ENCODE measurements at regions not wholly inside any gene's neighbourhood (a gene's known extent, or its start where the extent isn't known, plus 50 kb on each side); places are given as distances from the start of the nearest gene placed in this dataset.

- H3K4me1 Mint-ChIP-seq (ENCODE audit: low read depth) = peaks cover 11% of the 10 kb centered on the region
- no peaks in the 10 kb centered on the region for H3K9me3 Mint-ChIP-seq
- H3K4me3 Mint-ChIP-seq = no peak overlapping the region
Observed at GRCh38 chr2:7896940-7897487, 784.8 kb upstream of the ID2 start.

GRCh38 chr2:7899241-7899640 lies 782.6 kb upstream of the ID2 start:
- CTCF ChIA-PET = no interaction called here

More at GRCh38 chr2:7896940-7897487, 784.8 kb upstream of the ID2 start:
- no peak overlapping the region for H3K27ac Mint-ChIP-seq
- no peak for DNase-seq
- H3K36me3 Mint-ChIP-seq (ENCODE audit: low read depth) = no peaks in the 10 kb centered on the region
- peaks cover 4% of the 10 kb centered on the region for H3K27me3 Mint-ChIP-seq (ENCODE audit: low read depth)
- CTCF ChIA-PET = no interaction called here
- intact Hi-C loops (cut with micrococcal nuclease) = no loop called here

GRCh38 chr2:7899923-7900322 lies 781.9 kb upstream of the ID2 start:
- CTCF ChIA-PET = no interaction called here

More at GRCh38 chr2:7899241-7899640, 782.6 kb upstream of the ID2 start:
- Mint-ChIP-seq H3K9me3 (no peaks in the 10 kb centered on the region), H3K36me3 (ENCODE audit: low read depth) (no peaks in the 10 kb centered on the region), H3K4me3 (no peak overlapping the region), H3K27ac (no peak overlapping the region), H3K4me1 (ENCODE audit: low read depth) (peaks cover 11% of the 10 kb centered on the region), H3K27me3 (ENCODE audit: low read depth) (peaks cover 4% of the 10 kb centered on the region)
- no peak for DNase-seq
- intact Hi-C loops (cut with micrococcal nuclease) = no loop called here

GRCh38 chr2:7900593-7900992 lies 781.3 kb upstream of the ID2 start:
- Mint-ChIP-seq H3K36me3 (ENCODE audit: low read depth) (no peaks in the 10 kb centered on the region), H3K4me3 (no peak overlapping the region), H3K9me3 (no peaks in the 10 kb centered on the region), H3K4me1 (ENCODE audit: low read depth) (peaks cover 11% of the 10 kb centered on the region), H3K27me3 (ENCODE audit: low read depth) (peaks cover 4% of the 10 kb centered on the region), H3K27ac (no peak overlapping the region)
- CTCF ChIA-PET = no interaction called here
- DNase-seq = no peak
- intact Hi-C loops (cut with micrococcal nuclease) = no loop called here

More at GRCh38 chr2:7899923-7900322, 781.9 kb upstream of the ID2 start:
- intact Hi-C loops (cut with micrococcal nuclease) = no loop called here
- Mint-ChIP-seq H3K4me3 (no peak overlapping the region), H3K4me1 (ENCODE audit: low read depth) (peaks cover 11% of the 10 kb centered on the region), H3K27ac (no peak overlapping the region), H3K27me3 (ENCODE audit: low read depth) (peaks cover 4% of the 10 kb centered on the region), H3K36me3 (ENCODE audit: low read depth) (no peaks in the 10 kb centered on the region), H3K9me3 (no peaks in the 10 kb centered on the region)
- no peak for DNase-seq

- DNase-seq = no peak
- intact Hi-C loops (cut with micrococcal nuclease) = no loop called here
- CTCF ChIA-PET = no interaction called here
- H3K4me3 Mint-ChIP-seq = no peak overlapping the region
- no peak overlapping the region for H3K27ac Mint-ChIP-seq
- H3K27me3 Mint-ChIP-seq (ENCODE audit: low read depth) = peaks cover 1% of the 10 kb centered on the region
- no peaks in the 10 kb centered on the region for H3K9me3 Mint-ChIP-seq
- H3K4me1 Mint-ChIP-seq (ENCODE audit: low read depth) = peaks cover 11% of the 10 kb centered on the region
- no peaks in the 10 kb centered on the region for H3K36me3 Mint-ChIP-seq (ENCODE audit: low read depth)
Observed at GRCh38 chr2:7902251-7902765, 779.5 kb upstream of the ID2 start.

- Mint-ChIP-seq H3K27ac (no peak overlapping the region), H3K9me3 (no peaks in the 10 kb centered on the region), H3K27me3 (ENCODE audit: low read depth) (no peaks in the 10 kb centered on the region), H3K36me3 (ENCODE audit: low read depth) (no peaks in the 10 kb centered on the region), H3K4me3 (no peak overlapping the region), H3K4me1 (ENCODE audit: low read depth) (peaks cover 5% of the 10 kb centered on the region)
- intact Hi-C loops (cut with micrococcal nuclease) = no loop called here
- CTCF ChIA-PET = interaction anchor here (0.7 kb wide), 2 partner anchors 16 to 250 kb away, joined by 3 read pairs; no protein-coding TSS in a partner anchor
- DNase-seq = no peak
Observed at GRCh38 chr2:7904319-7904718, 777.5 kb upstream of the ID2 start.

- CTCF ChIA-PET = no interaction called here
- H3K27me3 Mint-ChIP-seq (ENCODE audit: low read depth) = no peaks in the 10 kb centered on the region
- H3K4me3 Mint-ChIP-seq = no peak overlapping the region
- no peak for DNase-seq
- intact Hi-C loops (cut with micrococcal nuclease) = no loop called here
- no peaks in the 10 kb centered on the region for H3K36me3 Mint-ChIP-seq (ENCODE audit: low read depth)
- H3K27ac Mint-ChIP-seq = no peak overlapping the region
- no peaks in the 10 kb centered on the region for H3K4me1 Mint-ChIP-seq (ENCODE audit: low read depth)
- no peaks in the 10 kb centered on the region for H3K9me3 Mint-ChIP-seq
Observed at GRCh38 chr2:7905756-7906155, 776.1 kb upstream of the ID2 start.

GRCh38 chr2:7906431-7906830 lies 775.4 kb upstream of the ID2 start:
- Mint-ChIP-seq H3K27ac (no peak overlapping the region), H3K4me3 (no peak overlapping the region), H3K36me3 (ENCODE audit: low read depth) (no peaks in the 10 kb centered on the region), H3K9me3 (no peaks in the 10 kb centered on the region), H3K4me1 (ENCODE audit: low read depth) (no peaks in the 10 kb centered on the region), H3K27me3 (ENCODE audit: low read depth) (no peaks in the 10 kb centered on the region)
- intact Hi-C loops (cut with micrococcal nuclease) = no loop called here
- DNase-seq = no peak
- CTCF ChIA-PET = no interaction called here

GRCh38 chr2:7907041-7907440 lies 774.8 kb upstream of the ID2 start:
- DNase-seq = no peak
- Mint-ChIP-seq H3K4me1 (ENCODE audit: low read depth) (no peaks in the 10 kb centered on the region), H3K4me3 (no peak overlapping the region), H3K27ac (no peak overlapping the region), H3K9me3 (no peaks in the 10 kb centered on the region), H3K36me3 (ENCODE audit: low read depth) (no peaks in the 10 kb centered on the region), H3K27me3 (ENCODE audit: low read depth) (no peaks in the 10 kb centered on the region)
- CTCF ChIA-PET = no interaction called here
- intact Hi-C loops (cut with micrococcal nuclease) = no loop called here

- CTCF ChIA-PET = interaction anchor here (0.6 kb wide), 1 partner anchor 390 kb away, joined by 3 read pairs; no protein-coding TSS in a partner anchor
- intact Hi-C loops (cut with micrococcal nuclease) = no loop called here
- no peak for DNase-seq
- Mint-ChIP-seq H3K36me3 (ENCODE audit: low read depth) (no peaks in the 10 kb centered on the region), H3K9me3 (no peaks in the 10 kb centered on the region), H3K27ac (no peak overlapping the region), H3K4me3 (no peak overlapping the region), H3K27me3 (ENCODE audit: low read depth) (no peaks in the 10 kb centered on the region), H3K4me1 (ENCODE audit: low read depth) (no peaks in the 10 kb centered on the region)
Observed at GRCh38 chr2:7910752-7911151, 771.1 kb upstream of the ID2 start.

- Mint-ChIP-seq H3K27me3 (ENCODE audit: low read depth) (no peaks in the 10 kb centered on the region), H3K27ac (no peak overlapping the region)
- intact Hi-C loops (cut with micrococcal nuclease) = no loop called here
Observed at GRCh38 chr2:7911196-7911595, 770.7 kb upstream of the ID2 start.

GRCh38 chr2:7913974-7914373 lies 767.9 kb upstream of the ID2 start:
- Mint-ChIP-seq H3K4me1 (ENCODE audit: low read depth) (no peaks in the 10 kb centered on the region), H3K27me3 (ENCODE audit: low read depth) (no peaks in the 10 kb centered on the region), H3K36me3 (ENCODE audit: low read depth) (no peaks in the 10 kb centered on the region), H3K4me3 (no peak overlapping the region), H3K27ac (no peak overlapping the region), H3K9me3 (no peaks in the 10 kb centered on the region)
- intact Hi-C loops (cut with micrococcal nuclease) = no loop called here
- no peak for DNase-seq
- CTCF ChIA-PET = interaction anchor here (0.6 kb wide), 1 partner anchor 1967 kb away, joined by 4 read pairs; no protein-coding TSS in a partner anchor

More at GRCh38 chr2:7911196-7911595, 770.7 kb upstream of the ID2 start:
- H3K4me1 Mint-ChIP-seq (ENCODE audit: low read depth) = no peaks in the 10 kb centered on the region
- no peak overlapping the region for H3K4me3 Mint-ChIP-seq
- H3K9me3 Mint-ChIP-seq = no peaks in the 10 kb centered on the region
- no peak for DNase-seq
- H3K36me3 Mint-ChIP-seq (ENCODE audit: low read depth) = no peaks in the 10 kb centered on the region
- CTCF ChIA-PET = interaction anchor here (0.6 kb wide), 1 partner anchor 390 kb away, joined by 3 read pairs; no protein-coding TSS in a partner anchor

- no peak overlapping the region for H3K4me3 Mint-ChIP-seq
Observed at GRCh38 chr2:7915302-7916091, 766.4 kb upstream of the ID2 start.

More at GRCh38 chr2:7915302-7916091, 766.4 kb upstream of the ID2 start:
- H3K9me3 Mint-ChIP-seq = no peaks in the 10 kb centered on the region
- no peaks in the 10 kb centered on the region for H3K4me1 Mint-ChIP-seq (ENCODE audit: low read depth)
- H3K27ac Mint-ChIP-seq = no peak overlapping the region
- DNase-seq = no peak
- no peaks in the 10 kb centered on the region for H3K36me3 Mint-ChIP-seq (ENCODE audit: low read depth)
- intact Hi-C loops (cut with micrococcal nuclease) = no loop called here
- CTCF ChIA-PET = no interaction called here
- no peaks in the 10 kb centered on the region for H3K27me3 Mint-ChIP-seq (ENCODE audit: low read depth)

All from activated naive CD4-positive, alpha-beta T cell treated with anti-CD3 and anti-CD28 coated beads for 36 hours (primary cell).